HG02571 (cell line): ENCODE measurements at regions not wholly inside any gene's neighbourhood (a gene's known extent, or its start where the extent isn't known, plus 50 kb on each side); places are given as distances from the start of the nearest gene placed in this dataset.
"Not testable (repeated sequence)": the region's sequence is repeated elsewhere in the genome, so short reads cannot be mapped to it uniquely, and the experiment has no call there.

Experiments
- ATAC-seq: cut with Tn5 transposase; IDR thresholded peaks from one replicate; pipeline ENCODE4 v1.9.1; 2021; ENCODE audit warnings: mild to moderate bottlenecking, moderate library complexity; ENCODE audit not compliant: unreplicated experiment

DNA sequence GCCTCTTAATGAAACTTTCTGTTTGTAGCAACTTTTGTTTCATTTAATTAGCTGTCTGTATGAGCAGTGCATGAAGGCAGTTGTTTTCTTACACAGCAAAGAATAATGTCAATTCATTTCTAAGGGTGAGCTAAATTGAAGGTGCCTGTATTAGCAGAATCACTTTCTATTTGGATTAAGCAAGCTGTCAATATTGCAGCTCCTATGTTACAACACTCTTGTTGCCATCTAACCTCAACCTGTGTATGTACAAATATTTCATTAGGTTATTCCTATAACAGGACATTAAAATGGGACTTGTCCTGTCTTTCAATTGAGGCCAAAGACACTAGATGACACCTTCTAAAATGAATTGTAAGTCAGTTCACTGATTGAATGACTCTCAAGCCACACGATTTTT lies 647.5 kb downstream of the UTRN start:
- no peak for ATAC-seq

DNA sequence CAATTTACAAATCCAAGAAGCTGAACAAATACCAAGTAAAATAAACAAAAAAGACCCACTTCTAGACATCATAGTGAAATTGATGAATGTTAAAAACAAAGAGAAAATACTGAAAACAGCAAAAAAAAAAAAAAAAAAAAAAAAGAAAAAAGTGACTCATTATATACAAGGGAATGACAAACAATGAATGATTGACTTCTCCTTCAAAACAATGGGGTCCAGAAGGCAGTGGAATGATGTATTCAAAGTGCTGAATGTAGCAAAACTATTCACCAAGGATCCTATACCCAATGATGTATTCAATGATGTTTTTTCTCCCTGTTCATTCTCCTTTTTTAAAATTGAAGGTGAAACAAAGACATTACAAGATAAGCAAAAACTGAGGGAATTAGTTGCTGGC lies 650.0 kb downstream of the UTRN start:
- no peak for ATAC-seq

DNA sequence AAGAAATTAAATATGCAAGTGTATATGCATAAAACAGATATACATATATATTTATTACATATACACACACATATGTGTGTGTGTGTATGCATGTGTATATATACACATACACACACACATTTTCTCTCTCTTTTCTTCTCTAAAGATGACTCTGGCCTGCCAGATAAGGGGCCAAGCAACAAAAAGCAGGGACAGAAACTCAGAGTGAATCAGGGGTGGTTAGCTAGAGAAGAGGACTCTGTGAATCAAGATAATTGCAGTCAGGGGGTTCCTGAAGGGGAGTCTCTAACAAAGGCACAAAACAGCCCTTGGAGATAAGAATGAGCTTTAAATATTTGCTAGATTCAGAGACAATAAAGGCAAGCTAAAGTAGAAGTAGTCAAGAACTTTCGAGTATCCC lies 650.5 kb downstream of the UTRN start:
- no peak for ATAC-seq

DNA sequence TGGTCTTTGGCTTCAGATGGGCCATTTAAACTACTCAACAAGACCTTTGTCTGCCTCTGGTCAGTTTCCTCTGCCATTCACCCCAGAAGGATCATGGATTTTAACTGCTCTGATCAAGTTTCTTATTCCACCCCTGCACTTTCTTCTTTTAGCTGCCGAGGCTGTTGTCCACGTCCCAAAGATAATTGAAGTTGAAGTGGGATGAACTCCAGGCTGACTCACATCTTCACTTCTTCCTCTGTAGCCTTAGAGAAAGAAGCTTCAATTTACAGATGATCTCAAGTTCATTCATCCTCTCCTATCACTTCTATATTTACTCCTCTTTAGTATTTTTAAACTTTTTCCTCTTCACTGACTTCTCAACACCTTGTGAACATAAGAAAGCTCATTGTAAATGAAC lies 651.6 kb downstream of the UTRN start:
- ATAC-seq, result no peak

DNA sequence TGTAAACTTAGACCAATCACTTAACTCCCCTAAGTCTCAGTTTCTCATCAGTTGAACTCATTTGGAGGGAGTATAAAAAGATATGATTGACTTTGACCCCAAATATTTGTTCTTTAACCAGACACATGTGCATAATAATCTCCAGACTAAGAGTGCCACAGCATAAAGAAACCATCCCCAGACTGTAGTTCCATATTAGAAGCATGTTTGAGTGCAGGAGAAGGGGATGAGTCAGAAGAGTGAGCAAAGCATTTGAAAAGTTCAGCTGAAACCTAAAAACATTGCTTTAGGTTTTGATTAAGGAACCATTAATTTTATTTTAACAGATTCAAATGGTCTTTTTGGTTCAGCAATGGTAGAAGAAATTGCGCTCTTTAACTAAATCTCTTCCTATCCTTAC lies 654.8 kb downstream of the UTRN start:
- no peak for ATAC-seq

DNA sequence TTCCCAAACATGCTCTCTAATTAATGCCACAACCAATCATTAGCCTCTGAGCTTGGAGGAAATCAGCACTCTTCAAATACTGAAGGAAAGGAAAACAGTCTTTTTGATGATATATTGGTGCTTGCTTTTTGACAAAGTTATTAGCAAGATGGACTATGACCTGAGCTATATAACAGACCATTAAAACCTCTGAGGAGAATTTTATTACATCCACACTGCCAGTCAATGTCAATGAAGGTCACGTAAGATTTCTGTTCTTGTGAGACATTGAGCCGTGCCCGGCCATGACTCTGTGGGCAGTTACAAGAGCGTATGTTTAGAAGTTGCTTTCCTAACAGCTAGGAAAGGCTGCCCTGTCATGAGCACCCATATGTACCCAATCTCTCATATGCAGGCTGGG lies 659.0 kb downstream of the UTRN start:
- no peak for ATAC-seq

DNA sequence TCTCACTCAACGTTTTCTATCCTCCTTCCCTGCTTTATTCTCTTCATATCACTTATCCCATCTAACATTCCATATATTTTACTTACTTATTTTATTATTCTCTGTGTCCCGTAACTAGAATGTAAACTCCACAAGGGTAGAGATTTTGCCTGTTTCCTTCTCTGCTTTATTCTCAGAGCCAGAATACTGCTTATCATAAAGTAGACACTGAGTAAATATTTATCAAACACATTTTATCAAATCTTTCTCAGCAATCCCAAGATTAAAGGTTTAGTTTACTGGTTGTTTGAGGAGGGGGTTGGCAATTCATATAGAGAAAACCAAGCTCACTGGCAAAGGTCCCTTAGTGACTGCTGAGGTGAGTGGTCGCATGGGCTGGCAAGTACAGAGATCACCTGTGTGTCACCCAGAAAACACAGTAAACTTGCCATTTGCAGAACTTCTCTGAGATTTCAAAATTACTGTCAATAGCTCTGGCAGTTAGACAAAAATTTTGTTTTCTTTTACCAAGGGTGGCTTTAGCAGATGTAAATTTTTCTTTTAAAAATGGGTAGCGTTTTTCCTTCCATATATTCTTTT lies 662.4 kb downstream of the UTRN start:
- ATAC-seq, result no peak

DNA sequence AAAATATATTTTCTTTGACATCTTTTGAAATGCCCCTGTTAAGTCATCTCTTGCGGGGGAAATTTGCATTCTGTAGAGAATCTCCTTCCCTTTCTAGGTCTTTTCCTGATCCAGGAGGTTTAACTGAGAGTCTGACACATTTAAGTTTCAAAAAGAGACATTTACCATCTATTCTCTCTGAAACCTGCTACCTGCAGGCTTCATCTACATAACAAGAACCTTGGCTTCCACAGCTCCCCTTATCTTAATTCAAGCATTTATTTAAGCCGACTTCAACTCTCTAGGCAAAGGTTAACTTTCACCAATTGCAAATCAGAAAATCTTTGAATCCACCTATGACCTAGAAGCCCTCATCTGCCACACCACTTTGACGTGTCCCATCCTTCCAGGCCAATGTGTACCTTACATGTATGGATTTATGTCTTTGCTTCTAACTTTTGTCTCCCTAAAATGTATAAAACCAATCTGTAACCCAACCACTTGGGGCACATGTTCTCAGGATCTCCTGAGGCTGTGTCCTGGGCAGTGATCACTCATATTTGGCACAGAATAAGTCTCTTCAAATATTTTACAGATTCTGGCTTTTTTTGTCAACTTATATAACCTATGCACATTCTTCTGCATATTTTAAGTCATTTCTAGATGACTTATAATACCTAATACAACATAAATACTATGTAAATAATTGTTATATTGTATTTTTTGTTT lies 666.7 kb downstream of the UTRN start:
- no peak for ATAC-seq

DNA sequence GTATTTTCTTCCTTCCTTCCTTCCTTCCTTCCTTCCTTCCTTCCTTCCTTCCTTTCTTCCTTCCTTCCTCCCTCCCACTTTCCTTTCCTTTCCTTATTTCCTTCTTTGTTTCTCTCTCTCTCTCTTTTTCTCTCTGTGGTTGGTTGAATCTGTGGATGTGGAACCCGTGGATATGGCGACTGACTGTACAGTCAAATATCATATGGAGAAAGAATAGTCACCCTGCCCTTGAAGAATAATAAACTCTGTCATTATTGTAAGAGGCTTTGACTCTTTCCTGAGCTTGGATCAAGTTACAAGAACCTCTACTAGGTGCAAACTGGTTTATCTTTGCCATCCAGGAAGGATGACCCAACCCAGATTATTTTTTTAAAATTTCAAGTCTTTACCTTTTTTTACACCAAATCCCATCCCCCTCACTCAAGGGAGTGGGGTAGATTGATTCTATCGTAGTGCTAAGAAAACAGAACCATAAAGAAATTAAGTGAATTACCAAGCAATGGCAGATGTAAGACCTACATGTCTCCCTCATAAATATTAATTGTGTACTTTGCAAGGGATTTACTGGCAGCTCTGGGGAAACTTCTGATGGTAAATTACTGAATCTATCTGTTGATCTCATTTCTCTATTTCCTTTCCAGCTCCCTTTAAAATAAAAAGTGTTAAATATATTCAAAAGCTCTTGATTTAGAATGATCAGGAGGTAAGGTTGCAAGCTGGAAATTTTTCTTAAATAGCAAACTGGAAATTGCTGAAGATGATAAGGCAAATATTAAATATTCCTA lies 667.5 kb downstream of the UTRN start:
- no peak for ATAC-seq

DNA sequence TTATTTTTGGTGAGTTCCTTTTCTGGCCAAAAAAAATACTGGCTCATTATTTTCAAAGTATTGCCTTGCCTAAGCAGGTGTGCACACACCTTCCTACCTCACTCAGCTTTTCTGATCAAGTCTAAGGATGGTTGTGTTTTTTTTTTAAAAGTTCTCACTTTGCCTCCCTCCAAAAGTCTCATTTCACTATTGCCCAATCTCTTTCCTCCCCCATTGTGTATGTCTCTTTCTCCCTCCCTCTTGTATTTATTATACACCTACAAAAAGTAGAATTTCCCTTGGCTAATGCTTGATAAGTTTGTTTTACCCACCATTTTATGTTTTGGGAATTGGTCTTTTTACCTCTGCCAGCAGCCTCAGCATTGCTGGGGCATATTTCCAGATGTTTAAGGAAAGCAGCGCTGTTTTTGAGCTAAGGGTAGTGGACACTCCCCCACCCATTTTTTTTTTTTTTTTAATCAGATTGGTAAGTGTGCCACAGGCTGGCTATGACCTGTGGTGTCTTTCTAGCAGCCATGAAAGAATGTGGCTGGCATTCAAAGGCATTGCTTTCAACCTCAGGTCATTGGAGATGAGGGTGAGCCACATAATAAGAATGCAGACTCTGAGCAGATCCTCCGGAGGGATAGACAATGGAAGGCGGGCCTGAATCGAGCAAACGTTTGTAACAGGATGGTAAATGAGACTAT lies 668.6 kb downstream of the UTRN start:
- ATAC-seq, result no peak

DNA sequence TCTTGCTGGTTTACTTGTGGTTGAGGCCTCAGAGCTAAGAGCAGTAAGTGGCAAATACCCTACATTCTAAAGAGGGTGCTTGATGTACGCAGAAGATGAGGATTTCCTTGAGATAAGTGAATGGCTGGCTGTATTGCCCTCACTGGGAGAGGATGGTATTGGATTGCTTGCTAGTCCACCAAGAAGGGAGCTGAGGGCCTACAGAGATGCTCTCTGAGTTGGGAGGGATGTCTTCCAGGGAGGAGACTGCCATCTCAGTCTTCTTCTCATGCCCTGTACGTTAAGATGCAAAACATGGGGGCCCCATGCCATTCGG lies 669.1 kb downstream of the UTRN start:
- ATAC-seq, result no peak

DNA sequence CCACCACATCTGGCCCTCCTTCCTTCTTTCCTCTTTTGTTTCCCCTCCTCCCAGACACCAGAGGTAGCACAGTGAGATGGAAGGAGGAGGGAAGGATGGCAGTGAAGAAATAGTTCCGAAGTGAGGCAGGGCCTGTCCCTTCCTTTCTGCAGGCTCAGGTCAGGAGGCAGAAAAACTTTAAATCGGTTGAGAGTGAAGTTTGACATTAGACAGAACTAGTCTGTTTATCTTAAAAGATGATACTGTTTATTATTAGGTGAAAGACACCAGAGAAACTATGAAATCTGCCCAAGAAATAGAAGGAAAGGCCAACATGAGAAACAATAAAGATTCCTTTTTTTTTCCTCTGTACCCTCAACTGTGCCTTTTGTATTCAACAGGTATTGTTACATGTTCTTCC lies 670.3 kb downstream of the UTRN start:
- ATAC-seq, result no peak

DNA sequence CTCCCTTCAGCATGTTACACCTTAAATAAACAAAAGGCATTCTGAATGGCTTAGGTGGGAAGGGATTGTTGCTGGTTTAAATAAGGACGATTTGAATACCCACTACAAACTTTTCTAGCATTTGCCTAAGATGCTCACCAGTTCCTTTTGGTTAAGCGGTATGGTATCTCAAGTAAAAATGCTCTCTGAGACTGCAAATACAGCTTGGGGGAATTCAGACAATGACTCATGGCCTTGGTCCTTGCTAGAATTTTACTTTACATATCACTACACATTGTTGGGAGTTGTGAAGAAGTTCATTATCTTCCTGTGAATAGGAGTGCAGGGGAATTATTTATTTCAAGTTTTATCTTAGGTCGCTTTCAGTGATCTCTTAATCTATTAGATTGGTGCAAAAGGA lies 670.7 kb downstream of the UTRN start:
- no peak for ATAC-seq

DNA sequence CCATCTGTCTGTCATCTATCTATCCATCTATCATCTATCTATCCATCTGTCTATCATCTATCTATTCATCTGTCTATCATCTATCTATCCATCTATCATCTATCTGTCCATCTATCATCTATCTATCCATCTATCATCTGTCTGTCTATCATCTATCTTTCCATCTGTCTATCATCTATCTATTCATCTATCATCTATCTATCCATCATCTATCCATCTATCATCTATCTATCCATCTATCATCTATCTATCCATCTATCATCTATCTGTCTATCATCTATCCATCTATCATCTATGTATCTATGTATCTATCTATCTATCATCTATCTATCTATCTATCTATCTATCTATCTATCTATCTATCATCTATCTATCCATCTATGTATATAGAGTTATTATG lies 671.6 kb downstream of the UTRN start:
- not testable (repeated sequence) for ATAC-seq

DNA sequence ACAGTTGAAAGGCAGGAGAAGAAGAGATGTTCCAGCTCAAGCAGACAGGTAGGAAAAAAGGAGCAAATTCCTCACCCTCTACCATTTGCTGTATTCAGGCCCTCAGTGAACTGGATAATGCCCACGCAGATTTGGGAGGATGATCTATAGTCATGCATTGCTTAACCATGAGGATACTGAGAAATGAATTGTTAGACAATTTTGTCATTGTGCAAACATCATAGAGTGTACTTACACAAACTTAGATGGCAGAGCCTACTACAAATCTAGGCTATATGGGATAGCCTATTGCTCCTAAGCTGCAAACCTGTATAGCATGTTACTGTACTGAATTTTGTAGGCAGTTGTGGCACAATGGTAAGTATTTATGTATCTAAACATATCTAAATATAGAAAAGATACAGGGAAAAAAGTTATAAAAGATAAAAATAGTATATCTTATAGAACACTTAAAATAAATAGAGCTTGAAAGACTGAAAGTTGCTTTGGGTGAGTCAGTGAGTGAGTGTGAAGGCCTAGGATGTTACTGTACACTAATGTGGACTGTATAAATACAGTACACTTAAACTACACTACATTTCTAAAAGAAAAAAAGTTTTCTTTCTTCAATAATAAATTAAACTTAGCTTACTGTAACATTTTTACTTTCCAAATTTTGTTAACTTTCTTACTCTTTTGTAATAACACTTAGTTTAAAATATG lies 672.3 kb downstream of the UTRN start:
- no peak for ATAC-seq

DNA sequence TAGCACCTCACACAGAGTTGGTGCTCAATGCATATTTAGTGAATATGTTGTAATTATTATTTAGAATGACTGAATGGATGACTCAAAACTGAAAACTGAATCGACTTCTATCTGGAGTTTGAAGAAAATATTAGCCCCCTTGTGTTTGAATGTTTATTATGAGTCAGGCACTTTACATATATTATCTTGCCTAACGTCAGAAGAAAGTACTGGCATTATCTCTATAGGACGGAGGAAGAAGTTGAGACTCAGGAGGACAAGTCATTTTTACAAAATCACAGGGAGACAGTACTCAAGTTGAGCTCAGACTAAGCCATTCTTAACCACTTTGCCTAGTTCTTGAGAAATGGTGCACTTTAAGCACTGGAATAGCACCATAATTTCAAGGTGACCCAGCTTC lies 684.0 kb downstream of the UTRN start:
- no peak for ATAC-seq

DNA sequence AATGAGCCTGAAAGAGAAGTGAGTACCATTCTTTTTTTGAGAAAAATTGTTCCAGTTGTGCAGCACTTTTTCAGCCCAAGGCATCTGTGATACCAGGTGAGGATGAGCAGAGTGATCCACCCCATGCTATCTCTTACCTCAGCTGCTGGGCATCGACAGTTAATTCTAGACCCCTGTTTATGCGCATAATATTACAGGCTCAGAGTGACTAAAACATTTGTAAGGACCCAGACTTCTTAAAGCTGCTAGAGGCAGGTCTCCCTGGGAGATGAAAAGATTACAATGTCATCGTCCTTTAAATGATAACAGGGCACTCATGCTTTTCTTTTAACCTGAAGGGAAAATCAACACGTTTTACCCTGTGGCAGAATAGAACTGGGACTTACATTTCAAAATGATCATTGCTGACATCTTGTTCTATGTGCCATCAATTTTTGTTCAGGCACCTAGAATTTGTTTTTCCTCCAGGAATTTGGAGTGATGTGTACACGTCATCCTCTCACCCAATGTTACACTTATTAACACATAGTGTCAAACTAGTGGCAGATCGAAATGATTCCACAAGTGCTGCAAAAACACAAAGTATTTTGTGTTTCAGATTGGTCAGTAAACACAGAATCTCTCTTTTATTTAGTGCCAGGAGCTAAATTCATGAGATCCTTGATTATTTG lies 684.6 kb downstream of the UTRN start:
- ATAC-seq, result no peak

DNA sequence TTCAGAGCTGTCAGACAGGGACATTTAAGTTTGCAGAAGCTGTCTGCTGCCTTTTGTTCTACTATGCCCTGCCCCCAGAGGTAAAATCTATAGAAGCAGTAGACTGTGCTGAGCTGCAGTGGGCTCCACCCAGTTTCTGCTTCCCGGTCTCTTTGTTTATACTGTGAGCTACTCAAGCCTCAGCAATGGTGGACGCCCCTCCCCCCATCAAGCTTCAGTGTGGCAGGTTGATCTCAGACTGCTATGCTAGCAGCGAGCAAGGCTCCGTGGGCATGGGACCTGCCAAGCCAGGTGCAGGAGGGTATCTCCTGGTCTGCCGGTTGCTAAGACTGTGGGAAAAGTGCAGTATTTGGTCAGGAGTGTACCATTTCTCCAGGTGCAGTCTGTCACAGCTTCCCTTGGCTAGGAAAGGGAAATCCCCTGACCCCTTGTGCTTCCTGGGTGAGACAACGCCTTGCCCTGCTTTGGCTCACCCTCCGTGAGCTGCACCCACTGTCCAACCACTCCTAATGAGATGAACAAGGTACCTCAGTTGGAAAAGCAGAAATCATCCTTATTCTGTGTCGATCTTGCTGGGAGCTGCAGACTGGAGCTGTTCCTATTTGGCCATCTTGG lies 692.2 kb downstream of the UTRN start:
- ATAC-seq, result not testable (repeated sequence)

DNA sequence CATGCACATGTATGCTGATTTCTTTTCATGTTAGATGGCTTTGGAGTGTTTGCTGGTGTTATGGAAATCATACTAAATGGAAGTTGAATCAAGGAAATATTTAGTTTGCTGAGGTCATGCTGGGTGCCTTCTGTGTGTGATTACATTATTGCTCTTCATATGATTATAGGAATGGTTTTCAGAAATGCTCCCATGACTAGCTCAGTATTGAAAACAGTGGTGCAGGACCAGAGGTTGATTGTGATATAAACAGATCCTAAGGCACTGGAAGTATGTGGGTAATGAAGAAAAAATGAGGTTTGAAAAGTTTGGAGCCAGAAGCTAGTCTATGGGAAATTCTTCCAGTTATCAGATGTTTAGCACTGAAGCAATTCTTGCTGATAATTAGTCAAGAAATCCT lies 693.1 kb downstream of the UTRN start:
- ATAC-seq, result no peak

DNA sequence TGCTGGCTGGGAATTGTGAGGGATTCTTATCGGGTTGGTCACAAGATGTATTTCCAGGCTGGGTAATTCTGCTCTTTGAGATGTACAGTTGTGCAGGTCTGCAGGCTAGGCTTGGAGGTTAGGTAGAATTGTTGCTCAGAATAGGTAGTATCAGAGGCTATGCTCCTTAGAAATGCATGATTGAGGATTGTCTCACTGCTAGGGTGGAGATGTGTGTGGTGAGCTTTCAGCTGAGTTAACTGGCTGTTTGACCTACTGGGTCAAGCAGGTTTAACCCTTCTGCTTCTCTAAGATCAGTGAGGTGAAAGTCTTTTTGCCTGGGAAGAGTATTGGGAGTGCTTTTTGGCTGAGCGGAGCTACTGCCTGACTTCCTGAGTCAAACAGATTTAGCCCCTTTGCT lies 701.1 kb downstream of the UTRN start:
- ATAC-seq, result no peak
